Epithelial cell of proximal tubule (primary cell): ENCODE measurements at regions not wholly inside any gene's neighbourhood (a gene's known extent, or its start where the extent isn't known, plus 50 kb on each side); places are given as distances from the start of the nearest gene placed in this dataset.

Experiments used
- DNase-seq: peaks from one replicate; pipeline ENCODE4 v3.0.0-alpha.2; 2011; ENCODE audit warnings: low read depth
- H3K4me3 ChIP-seq: 2 replicates; pipeline ENCODE4 v1.5.1; 2011; ENCODE audit warnings: low read depth, mild to moderate bottlenecking, low read length
- TF ChIP-seq, protein P1 (sequence below): conservative IDR thresholded peaks from 2 replicates; pipeline ENCODE4 v1.5.1; 2012; ENCODE audit warnings: low read depth, mild to moderate bottlenecking, low read length

DNA sequence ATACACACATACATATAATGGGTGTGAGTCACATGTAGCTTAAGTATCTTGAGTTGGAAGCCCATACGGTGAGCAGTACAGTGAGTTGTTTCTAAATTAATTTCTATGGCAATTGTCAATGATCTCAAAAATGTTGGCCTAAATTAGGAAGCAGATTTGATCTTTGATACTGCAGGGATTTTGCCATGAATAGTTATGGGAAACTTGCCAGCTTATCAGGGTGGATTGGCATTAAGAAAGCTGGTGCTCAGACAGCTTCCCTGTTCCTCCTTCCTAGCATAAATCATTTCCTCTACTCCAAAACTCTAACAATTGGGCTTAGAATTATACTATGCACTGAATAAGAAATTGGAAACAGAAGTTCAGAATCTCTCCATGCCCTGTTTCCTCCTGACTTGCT is 150.9 kb upstream of the FRMD6 start:
- DNase-seq, result no peak
- TF ChIP-seq, protein P1, sequence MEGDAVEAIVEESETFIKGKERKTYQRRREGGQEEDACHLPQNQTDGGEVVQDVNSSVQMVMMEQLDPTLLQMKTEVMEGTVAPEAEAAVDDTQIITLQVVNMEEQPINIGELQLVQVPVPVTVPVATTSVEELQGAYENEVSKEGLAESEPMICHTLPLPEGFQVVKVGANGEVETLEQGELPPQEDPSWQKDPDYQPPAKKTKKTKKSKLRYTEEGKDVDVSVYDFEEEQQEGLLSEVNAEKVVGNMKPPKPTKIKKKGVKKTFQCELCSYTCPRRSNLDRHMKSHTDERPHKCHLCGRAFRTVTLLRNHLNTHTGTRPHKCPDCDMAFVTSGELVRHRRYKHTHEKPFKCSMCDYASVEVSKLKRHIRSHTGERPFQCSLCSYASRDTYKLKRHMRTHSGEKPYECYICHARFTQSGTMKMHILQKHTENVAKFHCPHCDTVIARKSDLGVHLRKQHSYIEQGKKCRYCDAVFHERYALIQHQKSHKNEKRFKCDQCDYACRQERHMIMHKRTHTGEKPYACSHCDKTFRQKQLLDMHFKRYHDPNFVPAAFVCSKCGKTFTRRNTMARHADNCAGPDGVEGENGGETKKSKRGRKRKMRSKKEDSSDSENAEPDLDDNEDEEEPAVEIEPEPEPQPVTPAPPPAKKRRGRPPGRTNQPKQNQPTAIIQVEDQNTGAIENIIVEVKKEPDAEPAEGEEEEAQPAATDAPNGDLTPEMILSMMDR, result no peak

DNA sequence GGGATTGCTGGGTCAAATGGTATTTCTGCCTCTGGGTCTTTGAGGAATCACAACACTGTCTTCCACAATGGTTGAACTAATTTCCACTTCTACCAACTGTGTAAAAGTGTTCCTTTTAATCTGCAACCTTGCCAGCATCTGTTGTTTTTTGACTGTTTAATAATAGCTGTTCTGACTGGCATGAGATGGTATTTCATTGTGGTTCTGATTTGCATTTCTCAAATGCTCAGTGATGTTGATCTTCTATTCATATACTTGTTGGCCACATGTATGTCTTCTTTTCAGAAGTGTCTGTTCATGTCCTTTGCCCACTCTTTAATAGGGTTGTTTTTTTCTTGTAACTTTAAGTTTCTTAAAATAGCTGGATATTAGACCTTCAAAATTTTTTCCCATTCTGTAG is 150.0 kb upstream of the FRMD6 start:
- TF ChIP-seq, protein P1, result no peak
- no peak for DNase-seq

More for the DNA sequence above, 150.9 kb upstream of the FRMD6 start:
- H3K4me3 ChIP-seq, result no peak overlapping the region

GRCh38 chr14:51504669-51505068 is 147.0 kb upstream of the FRMD6 start:
- DNase-seq, result no peak
- TF ChIP-seq, protein P1, result no peak
- H3K4me3 ChIP-seq, result no peak overlapping the region

More for the DNA sequence above, 150.0 kb upstream of the FRMD6 start:
- no peak overlapping the region for H3K4me3 ChIP-seq

- TF ChIP-seq, protein P1, result no peak
- DNase-seq, result no peak
- no peak overlapping the region for H3K4me3 ChIP-seq
These were observed 144.2 kb upstream of the FRMD6 start for GRCh38 chr14:51507511-51507905.

DNA sequence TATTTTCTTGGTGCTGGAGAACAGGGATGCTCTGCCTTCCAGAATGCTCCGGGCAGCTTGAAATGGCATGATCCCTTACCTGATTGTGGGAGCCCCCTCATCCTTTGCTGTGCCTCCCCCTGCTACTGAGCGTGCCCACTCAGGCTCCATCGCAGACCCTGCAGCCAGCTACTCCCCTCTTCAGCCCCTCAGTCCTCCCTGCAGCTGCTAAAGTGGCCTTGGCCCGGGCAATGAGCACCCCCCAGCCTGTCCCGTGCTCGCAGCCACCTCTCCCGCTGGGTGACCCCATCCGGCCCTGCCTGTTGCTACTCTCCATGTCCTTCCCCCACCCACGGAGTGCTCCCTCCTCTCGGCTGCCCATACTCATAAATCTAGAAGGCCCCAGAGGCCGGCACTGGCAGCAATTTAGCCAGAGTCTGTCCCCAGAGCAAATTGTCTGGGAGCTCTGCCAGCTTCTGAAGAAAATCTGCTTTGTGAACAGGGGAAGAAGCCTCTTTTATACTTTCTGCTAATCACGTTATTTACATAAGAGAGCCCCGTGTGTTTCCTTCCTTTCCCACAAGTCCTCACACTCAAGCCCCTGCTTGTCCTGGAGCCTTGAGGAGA is 143.7 kb upstream of the FRMD6 start:
- DNase-seq, result no peak
- TF ChIP-seq, protein P1, result no peak
- no peak overlapping the region for H3K4me3 ChIP-seq

DNA sequence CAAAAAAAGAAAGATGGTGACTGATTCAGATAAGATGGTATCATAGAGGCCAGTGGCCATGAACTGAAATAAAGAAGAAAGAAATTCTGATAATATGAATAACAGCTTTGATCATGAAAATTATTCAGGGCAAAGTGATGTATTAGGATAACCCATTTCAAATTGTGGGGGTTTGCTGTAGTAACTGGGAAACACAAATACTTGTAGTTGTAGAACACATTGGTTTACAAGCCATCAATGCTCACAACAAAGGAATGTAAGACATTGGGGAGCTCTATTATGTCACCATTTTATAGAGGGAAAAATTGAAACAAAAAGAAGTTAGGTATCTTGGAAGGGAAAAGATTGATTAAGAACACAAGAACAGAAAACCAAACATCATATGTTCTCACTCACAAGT is 140.4 kb upstream of the FRMD6 start:
- TF ChIP-seq, protein P1, result no peak
- no peak overlapping the region for H3K4me3 ChIP-seq
- no peak for DNase-seq

DNA sequence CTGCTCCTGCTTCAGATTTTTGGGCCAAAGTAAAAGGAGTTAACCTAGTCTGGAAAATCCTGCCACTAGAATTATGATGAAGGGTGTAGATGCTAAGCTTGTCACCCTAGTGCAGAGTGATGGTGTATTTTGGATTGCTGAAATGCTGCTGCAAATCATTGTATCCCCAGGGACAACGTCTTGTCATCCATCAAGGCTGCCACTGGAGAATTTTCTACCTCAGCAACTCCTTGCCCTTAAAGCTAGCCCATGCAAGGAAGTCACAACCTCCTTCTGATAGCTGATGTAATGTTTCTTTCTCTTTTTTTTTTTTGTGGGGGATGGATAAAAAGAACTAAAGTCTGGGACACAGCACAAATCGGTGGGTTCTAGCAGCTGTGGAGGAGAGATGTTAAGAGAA is 139.4 kb upstream of the FRMD6 start:
- no peak overlapping the region for H3K4me3 ChIP-seq
- TF ChIP-seq, protein P1, result no peak
- DNase-seq, result no peak
